HG02884 (cell line): ENCODE measurements at regions not wholly inside any gene's neighbourhood (a gene's known extent, or its start where the extent isn't known, plus 50 kb on each side); places are given as distances from the start of the nearest gene placed in this dataset.

Experiments
- ATAC-seq: cut with Tn5 transposase; IDR thresholded peaks from one replicate; pipeline ENCODE4 v1.9.1; 2021; ENCODE audit warnings: mild to moderate bottlenecking, moderate library complexity; ENCODE audit not compliant: unreplicated experiment

DNA sequence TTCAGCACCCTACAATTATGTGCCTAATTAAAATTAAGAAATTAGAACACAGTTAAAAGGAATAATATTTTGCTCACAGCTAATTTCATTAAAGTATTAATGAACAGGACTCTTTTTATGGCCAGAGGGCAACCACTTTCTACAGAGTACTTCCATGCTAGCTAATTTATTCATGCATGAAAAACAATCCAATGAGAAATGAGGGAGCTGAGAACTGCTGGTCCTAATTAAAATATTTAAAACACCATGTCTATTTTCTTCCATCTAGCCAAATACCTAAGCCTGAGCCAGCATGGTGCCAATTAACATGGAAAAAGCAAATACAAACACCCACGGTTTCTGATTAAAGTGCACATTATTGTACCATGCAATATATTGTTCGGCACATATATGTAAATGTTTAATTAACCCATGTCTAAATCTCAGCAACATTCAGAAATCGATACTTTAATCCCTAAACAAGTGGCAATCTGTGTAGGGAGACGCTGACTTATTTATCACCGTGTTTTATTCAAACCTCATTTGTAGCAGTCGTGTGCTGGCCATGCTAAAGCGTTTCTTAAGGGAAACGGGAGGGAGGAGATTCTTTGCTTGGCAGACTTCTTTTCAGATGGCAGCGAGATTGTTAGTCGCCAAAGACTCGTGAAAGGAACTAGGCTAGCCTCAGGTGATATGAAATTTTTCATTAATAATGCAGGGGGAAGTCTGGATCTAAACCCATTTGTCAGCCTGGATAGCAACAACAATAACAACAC, 193.5 kb downstream of the ANXA2 start:
- ATAC-seq, result no peak

DNA sequence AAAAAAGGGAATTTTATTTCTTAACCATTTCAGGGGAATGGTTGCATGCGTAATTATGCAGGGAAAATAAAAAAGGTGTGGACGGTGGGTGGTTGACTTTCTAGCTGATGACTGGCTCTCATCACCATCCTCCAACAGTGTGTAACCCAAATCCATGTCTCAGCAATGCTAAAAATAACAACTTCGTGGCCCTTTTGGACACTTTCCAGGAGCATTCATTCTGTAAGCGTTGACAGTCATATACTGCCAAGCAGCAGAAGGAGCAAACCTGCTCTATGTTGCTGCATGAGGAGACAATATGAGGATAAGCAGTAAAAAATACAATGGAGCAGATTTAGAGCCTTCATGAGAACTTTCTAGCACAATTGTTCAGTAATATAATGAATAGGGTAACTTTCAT, 189.1 kb downstream of the ANXA2 start:
- no peak for ATAC-seq

GRCh38 chr15:60212536-60212935, 185.2 kb downstream of the ANXA2 start:
- ATAC-seq, result no peak

GRCh38 chr15:60213377-60214000, 184.3 kb downstream of the ANXA2 start:
- ATAC-seq, result no peak

DNA sequence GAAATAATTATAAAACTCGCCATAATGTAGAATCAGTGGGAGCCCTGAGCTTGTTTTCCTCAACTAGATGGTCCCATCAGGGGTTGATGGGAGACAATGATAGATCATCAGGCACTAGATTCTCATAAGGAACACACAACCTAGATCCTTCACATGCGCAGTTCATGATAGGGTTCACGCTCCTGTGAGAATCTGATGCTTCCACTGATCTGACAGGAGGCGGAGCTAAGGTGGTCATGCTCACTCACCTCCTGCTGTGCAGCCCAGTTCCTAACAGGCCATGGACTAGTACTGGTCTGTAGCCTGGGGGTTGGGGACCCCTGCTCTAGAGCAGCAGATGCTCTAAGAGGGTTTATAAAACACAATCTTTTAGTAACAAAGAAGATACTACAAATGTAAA, 183.6 kb downstream of the ANXA2 start:
- no peak for ATAC-seq

GRCh38 chr15:60215225-60215963, 182.4 kb downstream of the ANXA2 start:
- no peak for ATAC-seq

DNA sequence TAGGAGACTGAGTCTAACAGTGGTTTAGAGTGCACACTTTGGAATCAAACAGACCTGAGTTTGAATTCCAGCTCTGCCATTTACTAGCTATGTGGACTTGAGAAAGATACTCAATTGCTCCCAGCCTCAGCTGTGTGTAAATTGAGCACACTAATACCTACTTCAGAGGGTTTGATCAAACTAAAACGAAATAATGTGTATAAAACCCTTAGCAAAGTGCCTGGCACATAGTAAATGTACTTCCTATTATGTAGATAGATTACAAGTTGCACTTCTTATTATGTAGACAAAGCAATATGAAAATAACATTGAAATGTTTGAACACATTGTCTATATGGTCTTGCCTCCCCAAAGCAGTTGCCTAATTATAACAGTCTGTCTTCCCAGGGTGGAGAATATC, 180.6 kb downstream of the ANXA2 start:
- ATAC-seq, result no peak

- ATAC-seq, result no peak
Observed at GRCh38 chr15:60218256-60218655, 179.5 kb downstream of the ANXA2 start.

GRCh38 chr15:60219866-60220265, 177.9 kb downstream of the ANXA2 start:
- no peak for ATAC-seq

DNA sequence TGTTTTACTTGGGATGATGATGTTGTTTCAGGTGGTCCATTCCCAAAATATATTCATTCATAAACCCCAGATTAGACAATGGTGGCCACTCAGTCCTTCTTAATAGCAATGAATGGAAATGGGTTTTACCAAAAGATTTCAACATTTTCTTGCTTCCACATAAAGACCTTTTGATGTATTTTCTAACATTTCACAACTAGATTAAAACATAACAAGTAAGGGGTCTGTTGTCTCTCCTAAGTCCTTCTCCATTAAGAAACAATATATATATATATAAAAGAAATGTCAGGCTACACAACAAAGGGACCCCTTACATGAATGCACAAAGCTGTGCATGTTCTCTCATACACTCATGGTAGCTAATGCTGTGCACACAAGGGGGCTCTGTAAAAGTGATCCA, 176.4 kb downstream of the ANXA2 start:
- no peak for ATAC-seq

- no peak for ATAC-seq
Observed at GRCh38 chr15:60222404-60222803, 175.4 kb downstream of the ANXA2 start.

- ATAC-seq, result no peak
Observed at GRCh38 chr15:60223176-60223575, 174.6 kb downstream of the ANXA2 start.

DNA sequence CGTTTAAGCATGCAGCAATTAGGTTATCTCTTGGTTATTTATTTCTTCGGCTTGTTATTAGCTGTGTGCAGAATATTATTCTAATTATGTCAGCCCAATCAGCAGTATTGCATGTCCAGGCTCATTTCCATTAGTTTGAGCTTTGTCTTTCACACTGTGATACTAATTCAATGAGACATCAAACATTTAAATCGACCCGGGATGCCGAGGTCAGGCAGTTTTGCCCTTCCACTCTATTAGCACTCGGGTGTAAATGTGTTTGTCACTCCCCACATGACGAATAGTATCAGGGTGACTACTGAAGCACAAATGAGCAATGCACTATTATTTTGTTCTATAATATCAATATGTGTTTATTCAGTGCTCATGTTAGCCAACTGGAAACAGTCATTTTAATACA, 170.9 kb downstream of the ANXA2 start:
- ATAC-seq, result no peak

GRCh38 chr15:60228101-60228500, 169.7 kb downstream of the ANXA2 start:
- ATAC-seq, result no peak

DNA sequence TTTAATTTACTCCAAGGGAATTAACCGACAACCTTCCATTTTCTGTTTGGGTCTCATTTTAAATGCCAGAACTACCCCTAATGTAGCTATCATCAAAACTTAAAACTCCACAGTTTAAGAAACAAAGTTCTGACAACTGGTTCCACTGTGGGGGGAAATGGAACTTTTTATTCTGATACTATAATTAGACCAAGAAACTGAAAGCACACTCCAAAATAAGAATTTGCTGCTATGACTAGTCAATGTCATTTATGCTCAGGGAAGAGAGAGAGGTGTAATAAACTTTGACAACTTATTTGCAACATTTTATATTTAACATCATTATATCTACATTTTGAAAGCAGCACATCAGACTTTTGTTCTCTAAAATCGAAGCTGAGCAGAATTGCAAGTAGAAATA, 169.2 kb downstream of the ANXA2 start:
- ATAC-seq, result no peak

- ATAC-seq, result no peak
Observed at GRCh38 chr15:60235951-60236710, 161.7 kb downstream of the ANXA2 start.

- ATAC-seq, result no peak
Observed at GRCh38 chr15:60237446-60237845, 160.3 kb downstream of the ANXA2 start.

- ATAC-seq, result no peak
Observed at GRCh38 chr15:60243769-60244168, 154.0 kb downstream of the ANXA2 start.

DNA sequence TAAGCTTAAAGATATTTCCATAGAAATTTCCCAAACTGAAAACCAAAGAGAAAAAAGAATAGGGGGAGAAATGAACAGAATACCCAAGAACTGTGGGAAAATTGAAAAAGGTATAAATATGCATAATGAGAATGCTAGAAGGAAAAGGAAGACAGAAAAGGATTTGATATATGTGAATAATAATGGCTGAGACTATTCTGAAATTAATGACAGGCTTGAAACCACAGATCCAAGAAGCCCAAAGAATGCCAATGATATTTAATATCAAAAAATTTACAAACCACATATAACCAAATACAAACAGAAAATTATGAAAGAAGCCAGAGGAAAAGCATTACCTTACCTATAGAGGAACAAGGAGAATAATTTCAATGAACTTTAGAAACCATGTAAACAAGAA, 153.0 kb downstream of the ANXA2 start:
- no peak for ATAC-seq

DNA sequence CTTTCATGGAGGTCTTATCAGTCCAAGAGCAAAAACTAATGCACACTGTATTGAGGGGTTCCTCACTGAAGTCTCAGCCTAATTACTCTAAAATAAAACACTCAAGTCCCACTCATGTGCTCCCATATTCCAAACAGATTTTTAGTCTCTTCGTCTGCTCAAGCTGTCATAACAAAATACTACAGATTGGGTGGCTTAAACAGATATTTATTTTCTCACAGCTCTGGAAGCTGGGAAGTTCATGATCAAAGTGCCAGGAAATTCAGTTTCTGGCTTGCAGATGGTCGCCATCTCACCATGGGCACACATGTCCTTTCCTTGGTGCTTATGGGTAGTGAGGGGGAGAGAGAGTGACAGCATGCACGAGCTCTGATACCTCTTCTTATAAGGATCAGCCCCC, 147.5 kb downstream of the ANXA2 start:
- no peak for ATAC-seq

DNA sequence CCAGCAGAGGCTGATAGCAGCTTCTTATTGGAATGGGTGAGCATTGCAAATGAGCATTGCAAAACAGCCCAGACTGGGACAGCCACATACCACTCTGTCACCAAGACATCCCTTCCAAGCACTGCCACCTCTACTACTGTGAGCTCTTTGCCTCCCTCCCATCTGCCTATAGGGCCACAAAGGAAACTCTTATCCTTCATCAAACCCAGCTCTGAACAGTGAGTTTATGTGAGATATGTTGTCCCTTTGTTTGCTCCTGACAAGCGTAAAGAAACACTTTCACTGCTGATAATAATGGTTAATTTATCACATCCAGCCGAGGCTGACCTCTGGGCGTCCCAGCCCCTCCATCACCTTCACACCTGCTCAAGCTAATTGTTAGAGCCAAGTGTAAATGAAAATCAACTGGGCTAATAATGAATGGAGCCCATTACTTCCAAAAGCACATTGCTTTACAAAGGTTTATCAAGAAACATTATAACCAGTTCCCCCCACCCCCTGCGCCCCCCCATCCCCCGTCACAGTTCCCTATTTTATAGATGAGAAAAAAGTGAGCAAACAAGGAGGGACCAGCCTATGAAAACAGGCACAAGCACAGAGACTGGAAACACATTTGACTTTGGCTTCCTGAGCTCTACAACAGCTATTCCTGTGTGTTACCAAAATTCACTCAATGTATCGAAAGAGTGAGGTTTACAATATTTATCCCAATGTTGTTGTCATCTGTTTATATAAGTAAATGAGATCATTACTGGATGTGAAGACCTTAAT, 146.3 kb downstream of the ANXA2 start:
- ATAC-seq, result no peak
